HG03354 (cell line): ENCODE measurements at regions not wholly inside any gene's neighbourhood (a gene's known extent, or its start where the extent isn't known, plus 50 kb on each side); places are given as distances from the start of the nearest gene placed in this dataset.
"Not testable (repeated sequence)": the region's sequence is repeated elsewhere in the genome, so short reads cannot be mapped to it uniquely, and the experiment has no call there.

Experiments
- ATAC-seq: cut with Tn5 transposase; IDR thresholded peaks from one replicate; pipeline ENCODE4 v1.9.1; 2021; ENCODE audit warnings: mild to moderate bottlenecking; ENCODE audit not compliant: unreplicated experiment, poor library complexity, severe bottlenecking

- no peak for ATAC-seq
These were observed 125.2 kb upstream of the PBX1 start for GRCh38 chr1:164433818-164434170.

- ATAC-seq = no peak
These were observed 118.8 kb upstream of the PBX1 start for GRCh38 chr1:164440232-164440631.

GRCh38 chr1:164443166-164443565 is 115.8 kb upstream of the PBX1 start:
- ATAC-seq = no peak

- no peak for ATAC-seq
These were observed 115.1 kb upstream of the PBX1 start for GRCh38 chr1:164443836-164444235.

- no peak for ATAC-seq
These were observed 113.0 kb upstream of the PBX1 start for GRCh38 chr1:164446020-164446419.

- ATAC-seq = no peak
These were observed 106.4 kb upstream of the PBX1 start for GRCh38 chr1:164452549-164452948.

- no peak for ATAC-seq
These were observed 102.7 kb upstream of the PBX1 start for GRCh38 chr1:164456272-164456671.

GRCh38 chr1:164459176-164459575 is 99.8 kb upstream of the PBX1 start:
- ATAC-seq = not testable (repeated sequence)

- ATAC-seq = no peak
These were observed 93.0 kb upstream of the PBX1 start for GRCh38 chr1:164466001-164466421.

- no peak for ATAC-seq
These were observed 92.6 kb upstream of the PBX1 start for GRCh38 chr1:164466429-164466828.

- no peak for ATAC-seq
These were observed 88.0 kb upstream of the PBX1 start for GRCh38 chr1:164470996-164471395.

- ATAC-seq = no peak
These were observed 86.1 kb upstream of the PBX1 start for GRCh38 chr1:164472841-164473240.

GRCh38 chr1:164473544-164473943 is 85.4 kb upstream of the PBX1 start:
- ATAC-seq = no peak

- ATAC-seq = no peak
These were observed 83.2 kb upstream of the PBX1 start for GRCh38 chr1:164475834-164476233.

GRCh38 chr1:164477343-164477742 is 81.6 kb upstream of the PBX1 start:
- no peak for ATAC-seq

GRCh38 chr1:164479242-164479641 is 79.7 kb upstream of the PBX1 start:
- no peak for ATAC-seq

GRCh38 chr1:164480285-164480907 is 78.6 kb upstream of the PBX1 start:
- ATAC-seq = no peak

- ATAC-seq = no peak
These were observed 63.1 kb upstream of the PBX1 start for GRCh38 chr1:164495905-164496304.

- no peak for ATAC-seq
These were observed 60.2 kb upstream of the PBX1 start for GRCh38 chr1:164498792-164499191.

- ATAC-seq = no peak
These were observed 54.2 kb upstream of the PBX1 start for GRCh38 chr1:164504749-164505148.
